ENCODE measurements at regions not wholly inside any gene's neighbourhood (a gene's known extent, or its start where the extent isn't known, plus 50 kb on each side); places are given as distances from the start of the nearest gene placed in this dataset.

GRCh38 chr2:185242462-185242861 lies 496.1 kb upstream of the FSIP2 start:
- TF ChIP-seq CEBPB (IDR thresholded peaks at IDR 0.05; ENCODE audit: low read depth, low read length) (peak; percentile 71), MAFK (IDR thresholded peaks at IDR 0.05; ENCODE audit: low read depth, low read length) (no peak)
- WGBS, 2 experiments (ENCODE audit: extremely low coverage in 2 of 2, insufficient read length in 1 of 2) = no CpG with 5 or more reads among the region's 2 CpGs
- Histone ChIP-seq H4K20me1 (ENCODE audit: insufficient read depth, low read length) (no peaks in the 10 kb centered on the region), H3K4ac (ENCODE audit: low read depth, low read length) (no peak overlapping the region), H3K27ac (ENCODE audit: insufficient read depth, low read length) (no peak overlapping the region), H2BK5ac (ENCODE audit: low read depth, low read length, poor library complexity, severe bottlenecking) (no peak overlapping the region), H3K4me2 (ENCODE audit: low read depth, low read length) (no peak overlapping the region), H3K9ac (ENCODE audit: low read depth, low read length) (no peak overlapping the region), H4K91ac (ENCODE audit: insufficient read depth, low read depth, low read length) (no peak overlapping the region), H2BK20ac (ENCODE audit: low read depth, low read length) (no peak overlapping the region), H2AK5ac (ENCODE audit: low read depth, low read length) (no peak overlapping the region), H3K79me1 (ENCODE audit: low read depth in 1 of 2, low read length in 2 of 2) (no peaks in the 10 kb centered on the region), H3K4me3 (ENCODE audit: insufficient read depth, low read depth, low read length) (no peak overlapping the region), H3K56ac (ENCODE audit: extremely low read depth, insufficient read depth, low read length) (no peak overlapping the region), H3K9me3 (ENCODE audit: control insufficient read depth, insufficient read depth, low read length) (peaks cover 4% of the 10 kb centered on the region; the same call in 1 of the 2 replicates), H4K8ac (ENCODE audit: low read depth in 2 of 2, low read length in 2 of 2) (no peak overlapping the region), H2AFZ (replicated peaks; ENCODE audit: low read length, poor library complexity) (no peak overlapping the region), H3K23ac (ENCODE audit: low read depth, low read length) (no peak overlapping the region), H3K36me3 (ENCODE audit: control insufficient read depth, insufficient read depth, low read length) (no peaks in the 10 kb centered on the region), H3K18ac (ENCODE audit: low read depth, low read length) (no peak overlapping the region), H3K14ac (replicated peaks; ENCODE audit: low read depth, low read length) (no peak overlapping the region), H3K4me1 (ENCODE audit: control insufficient read depth, insufficient read depth, low read length) (no peaks in the 10 kb centered on the region), H4K5ac (ENCODE audit: low read depth, low read length) (no peak overlapping the region), H2AK9ac (replicated peaks; ENCODE audit: low read depth, low read length, poor library complexity) (no peak overlapping the region), H3K27me3 (ENCODE audit: control insufficient read depth, insufficient read depth, low read length) (no peaks in the 10 kb centered on the region), H2BK120ac (ENCODE audit: low read depth, low read length) (no peak overlapping the region), H2BK15ac (ENCODE audit: low read depth, low read length) (no peak overlapping the region), H3K9me1 (ENCODE audit: insufficient read depth, low read length) (no peaks in the 10 kb centered on the region)
- ATAC-seq (ENCODE audit: low read depth) = no peak
- dilution Hi-C loops (cut with HindIII; ENCODE audit: low sequenced_read_pairs, unreplicated experiment) (no loop called here), intact Hi-C loops (cut with micrococcal nuclease) (no loop called here), in situ Hi-C loops (cut with MboI; ENCODE audit: low sequenced_read_pairs) (no loop called here)
- DNase-seq = no peak
- ChIA-PET POLR2A (ENCODE audit: unreplicated experiment) (no interaction called here), CTCF (no interaction called here)
- BruUV-seq (replicated peaks) = no TSS peak

All from IMR-90 (cell line).